H1 (cell line): ENCODE measurements at regions not wholly inside any gene's neighbourhood (a gene's known extent, or its start where the extent isn't known, plus 50 kb on each side); places are given as distances from the start of the nearest gene placed in this dataset.

ENCODE experiments used
- CHD7 ChIP-seq: fragments of 300-600 bp; sonication (generic); IDR thresholded peaks from 2 replicates; pipeline ENCODE4 v1.7.1; 2012; ENCODE audit warnings: low read length, moderate library complexity, mild to moderate bottlenecking, inconsistent platforms; ENCODE audit not compliant: insufficient replicate concordance
- CTCF ChIP-seq, 3 experiments: IDR thresholded peaks; 1 replicate in 2 of 3; 2 replicates in 1 of 3; pipeline versions ENCODE4 v1.5.1 to v1.6.1; 2011; ENCODE audit warnings: low read length in 3 of 3, mild to moderate bottlenecking in 3 of 3, inconsistent platforms in 2 of 3, low read depth in 1 of 3, moderate library complexity in 1 of 3; ENCODE audit not compliant: insufficient read depth in 1 of 3; ENCODE audit errors: control extremely low read depth in 1 of 3
- EZH2 ChIP-seq: fragments of 200-600 bp; sonication (generic); IDR thresholded peaks from 2 replicates; pipeline ENCODE4 v1.7.1; 2012; ENCODE audit warnings: low read depth, mild to moderate bottlenecking, moderate library complexity, low read length, inconsistent platforms; ENCODE audit not compliant: severe bottlenecking
- POLR2A ChIP-seq, 2 experiments: IDR thresholded peaks; 1 replicate in 1 of 2; 2 replicates in 1 of 2; pipeline ENCODE4 v1.6.1; 2011; ENCODE audit warnings: low read depth in 2 of 2, low read length in 2 of 2, mild to moderate bottlenecking in 2 of 2; ENCODE audit errors: control extremely low read depth in 1 of 2
- POLR2AphosphoS5 ChIP-seq: IDR thresholded peaks from 2 replicates; pipeline ENCODE4 v1.6.1; 2011; ENCODE audit warnings: low read depth, low read length

GRCh38 chr10:62681211-62681940 lies 123.1 kb upstream of the ADO start:
- TF ChIP-seq CTCF (IDR thresholded peaks at IDR 0.05; ENCODE audit: control extremely low read depth in 1 of 3, insufficient read depth in 1 of 3, low read depth in 1 of 3, low read length in 3 of 3) (peak; percentile 36 to 42 (median 38)), POLR2AphosphoS5 (no peak), POLR2A (IDR thresholded peaks at IDR 0.05; ENCODE audit: control extremely low read depth in 1 of 2, low read depth in 2 of 2, low read length in 2 of 2) (no peak), EZH2 (no peak), CHD7 (no peak)
